ENCODE measurements at regions not wholly inside any gene's neighbourhood (a gene's known extent, or its start where the extent isn't known, plus 50 kb on each side); places are given as distances from the start of the nearest gene placed in this dataset.

DNA sequence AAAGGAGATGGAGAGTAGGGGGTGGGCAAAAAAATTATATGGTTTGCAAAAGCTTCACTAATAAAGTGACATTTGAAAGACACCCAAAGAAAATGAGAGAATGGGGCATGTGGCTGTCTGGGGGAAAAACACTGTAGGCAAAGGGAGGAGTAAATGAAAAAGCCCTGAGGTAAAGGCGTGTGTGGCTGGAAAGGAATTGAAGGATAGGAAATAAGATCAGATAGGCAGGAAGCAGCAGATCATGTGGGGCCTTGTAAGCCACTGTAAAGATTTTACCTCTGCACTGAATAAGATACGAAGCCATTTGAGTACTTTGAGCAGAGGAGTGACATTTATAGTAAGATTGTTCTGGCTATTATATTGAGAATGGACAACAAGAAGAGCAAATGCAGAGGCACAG, 49.8 kb upstream of the FDX1 start:
- TF ChIP-seq, protein P1, sequence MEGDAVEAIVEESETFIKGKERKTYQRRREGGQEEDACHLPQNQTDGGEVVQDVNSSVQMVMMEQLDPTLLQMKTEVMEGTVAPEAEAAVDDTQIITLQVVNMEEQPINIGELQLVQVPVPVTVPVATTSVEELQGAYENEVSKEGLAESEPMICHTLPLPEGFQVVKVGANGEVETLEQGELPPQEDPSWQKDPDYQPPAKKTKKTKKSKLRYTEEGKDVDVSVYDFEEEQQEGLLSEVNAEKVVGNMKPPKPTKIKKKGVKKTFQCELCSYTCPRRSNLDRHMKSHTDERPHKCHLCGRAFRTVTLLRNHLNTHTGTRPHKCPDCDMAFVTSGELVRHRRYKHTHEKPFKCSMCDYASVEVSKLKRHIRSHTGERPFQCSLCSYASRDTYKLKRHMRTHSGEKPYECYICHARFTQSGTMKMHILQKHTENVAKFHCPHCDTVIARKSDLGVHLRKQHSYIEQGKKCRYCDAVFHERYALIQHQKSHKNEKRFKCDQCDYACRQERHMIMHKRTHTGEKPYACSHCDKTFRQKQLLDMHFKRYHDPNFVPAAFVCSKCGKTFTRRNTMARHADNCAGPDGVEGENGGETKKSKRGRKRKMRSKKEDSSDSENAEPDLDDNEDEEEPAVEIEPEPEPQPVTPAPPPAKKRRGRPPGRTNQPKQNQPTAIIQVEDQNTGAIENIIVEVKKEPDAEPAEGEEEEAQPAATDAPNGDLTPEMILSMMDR (IDR thresholded peaks at IDR 0.05; ENCODE audit: low read depth, low read length) = no peak
- no peak for TF ChIP-seq EZH2phosphoT487 (IDR thresholded peaks at IDR 0.05; ENCODE audit: low read depth)

Measured in OCI-LY3 (cell line).